ENCODE measurements at regions not wholly inside any gene's neighbourhood (a gene's known extent, or its start where the extent isn't known, plus 50 kb on each side); places are given as distances from the start of the nearest gene placed in this dataset.

GRCh38 chr7:142487124-142487523, 229.3 kb upstream of the PRSS58 start:
- Histone ChIP-seq H2BK5ac (ENCODE audit: low read depth, low read length, poor library complexity, severe bottlenecking) (no peak overlapping the region), H3K4me3 (ENCODE audit: insufficient read depth, low read depth, low read length) (no peak overlapping the region), H3K27me3 (ENCODE audit: control insufficient read depth, insufficient read depth, low read length) (peaks cover 2% of the 10 kb centered on the region; the same call in 1 of the 2 replicates), H3K9me1 (ENCODE audit: insufficient read depth, low read length) (peaks cover 1% of the 10 kb centered on the region; the same call in 1 of the 2 replicates), H3K56ac (ENCODE audit: extremely low read depth, insufficient read depth, low read length) (no peak overlapping the region), H2AK5ac (ENCODE audit: low read depth, low read length) (0 out of 2 replicates have a peak overlapping the region, but pooled peaks have one; percentile 16), H4K8ac (ENCODE audit: low read depth in 2 of 2, low read length in 2 of 2) (no peak overlapping the region), H3K27ac (ENCODE audit: insufficient read depth, low read length) (no peak overlapping the region), H3K4ac (ENCODE audit: low read depth, low read length) (no peak overlapping the region), H3K9me3 (ENCODE audit: control insufficient read depth, insufficient read depth, low read length) (no peaks in the 10 kb centered on the region), H4K20me1 (ENCODE audit: insufficient read depth, low read length) (no peaks in the 10 kb centered on the region), H2BK15ac (ENCODE audit: low read depth, low read length) (no peak overlapping the region), H2BK120ac (ENCODE audit: low read depth, low read length) (no peak overlapping the region), H2AK9ac (replicated peaks; ENCODE audit: low read depth, low read length, poor library complexity) (no peak overlapping the region), H3K18ac (ENCODE audit: low read depth, low read length) (no peak overlapping the region), H3K14ac (replicated peaks; ENCODE audit: low read depth, low read length) (no peak overlapping the region), H2BK20ac (ENCODE audit: low read depth, low read length) (no peak overlapping the region), H4K5ac (ENCODE audit: low read depth, low read length) (no peak overlapping the region), H4K91ac (ENCODE audit: insufficient read depth, low read depth, low read length) (no peak overlapping the region), H3K23ac (ENCODE audit: low read depth, low read length) (no peak overlapping the region), H2AFZ (replicated peaks; ENCODE audit: low read length, poor library complexity) (peak overlapping the region; percentile 51), H3K4me2 (ENCODE audit: low read depth, low read length) (no peak overlapping the region), H3K9ac (ENCODE audit: low read depth, low read length) (no peak overlapping the region), H3K79me1 (ENCODE audit: low read depth in 1 of 2, low read length in 2 of 2) (no peaks in the 10 kb centered on the region), H3K4me1 (ENCODE audit: control insufficient read depth, insufficient read depth, low read length) (no peaks in the 10 kb centered on the region; the same call in none of the 2 replicates), H3K36me3 (ENCODE audit: control insufficient read depth, insufficient read depth, low read length) (no peaks in the 10 kb centered on the region)
- DNase-seq (no peak), ATAC-seq (ENCODE audit: low read depth) (no peak)
- no TSS peak for BruUV-seq (replicated peaks)
- POLR2A ChIA-PET (ENCODE audit: unreplicated experiment): no interaction called here
- CTCF ChIA-PET: interaction anchor here (2.7 kb wide), 1 partner anchor 10 kb away, joined by 15 read pairs; no protein-coding TSS in a partner anchor
- WGBS, 2 experiments (ENCODE audit: extremely low coverage in 2 of 2, insufficient read length in 1 of 2): no CpG with 5 or more reads among the region's 4 CpGs
- dilution Hi-C loops (cut with HindIII; ENCODE audit: low sequenced_read_pairs, unreplicated experiment) (no loop called here), intact Hi-C loops (cut with micrococcal nuclease) (no loop called here), in situ Hi-C loops (cut with MboI; ENCODE audit: low sequenced_read_pairs) (no loop called here)
- TF ChIP-seq SMC3 (IDR thresholded peaks at IDR 0.05; ENCODE audit: low read depth, low read length) (no peak), NFE2L2 (IDR thresholded peaks at IDR 0.05; ENCODE audit: low read depth, low read length) (no peak), CEBPB (IDR thresholded peaks at IDR 0.05; ENCODE audit: low read depth, low read length) (no peak), BHLHE40 (IDR thresholded peaks at IDR 0.05; ENCODE audit: low read depth, low read length) (no peak)
